Neural progenitor cell (in vitro differentiated cells): ENCODE measurements at regions not wholly inside any gene's neighbourhood (a gene's known extent, or its start where the extent isn't known, plus 50 kb on each side); places are given as distances from the start of the nearest gene placed in this dataset.
"Not testable (repeated sequence)": the region's sequence is repeated elsewhere in the genome, so short reads cannot be mapped to it uniquely, and the experiment has no call there.

Source experiments
- CTCF ChIP-seq: fragments of 200-600 bp; sonication (generic); IDR thresholded peaks from 2 replicates; pipeline ENCODE4 v1.5.1; 2017; ENCODE audit warnings: antibody characterized with exemption, mild to moderate bottlenecking
- EZH2 ChIP-seq: fragments of 200-600 bp; sonication (generic); IDR thresholded peaks from 2 replicates; pipeline ENCODE4 v1.6.1; 2017; ENCODE audit warnings: antibody characterized with exemption, mild to moderate bottlenecking, moderate library complexity
- EZH2phosphoT487 ChIP-seq: fragments of 200-600 bp; sonication (generic); IDR thresholded peaks from 2 replicates; pipeline ENCODE4 v1.6.1; 2017; ENCODE audit warnings: antibody characterized with exemption

GRCh38 chr7:32788174-32788573 lies 103.4 kb downstream of the KBTBD2 start:
- TF ChIP-seq CTCF, EZH2, EZH2phosphoT487: not testable (repeated sequence)
